Activated CD4-positive, CD25-positive, alpha-beta regulatory T cell treated with anti-CD3 and anti-CD28 coated beads, Interleukin-2, amount 50 U/mL, for 72 hours (primary cell): ENCODE measurements at regions not wholly inside any gene's neighbourhood (a gene's known extent, or its start where the extent isn't known, plus 50 kb on each side); places are given as distances from the start of the nearest gene placed in this dataset.

Experiments
- DNase-seq: peaks from one replicate; pipeline ENCODE4 v3.0.0; 2021

DNA sequence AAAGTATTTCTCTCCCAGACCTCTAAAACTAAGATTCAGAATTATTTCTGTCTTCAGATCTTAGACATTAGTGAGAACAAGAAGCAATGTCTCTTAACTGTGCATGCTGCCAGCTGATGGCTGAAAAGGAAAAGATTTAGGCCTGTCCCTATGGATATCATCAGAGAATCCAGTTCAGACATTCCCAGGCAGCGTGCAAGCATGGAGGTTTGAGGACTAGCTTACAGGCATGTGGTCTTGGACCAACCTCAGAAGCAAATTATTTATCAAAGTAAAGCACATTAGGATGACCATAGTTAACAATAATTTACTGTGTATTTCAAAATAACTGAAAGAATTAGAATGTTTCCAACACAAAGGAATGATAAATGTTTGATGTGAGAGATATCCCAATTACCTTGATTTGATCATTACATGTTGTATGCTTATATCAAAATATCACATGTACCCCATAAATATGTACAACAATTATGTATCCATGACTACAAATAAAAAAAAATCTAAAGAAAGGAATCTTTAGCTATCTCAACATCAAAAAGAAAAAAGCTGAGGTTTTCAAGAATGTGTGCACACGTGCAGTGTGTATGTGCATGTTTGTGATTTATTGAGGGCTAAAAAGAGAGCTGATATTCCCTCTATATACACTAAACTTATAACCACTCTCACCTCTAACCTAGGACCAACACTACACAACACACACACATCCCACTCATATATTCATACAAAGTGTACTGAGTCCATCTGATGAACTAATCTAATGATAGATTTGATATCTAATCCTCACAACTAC, 108.9 kb upstream of the THBS1 start:
- DNase-seq = no peak

DNA sequence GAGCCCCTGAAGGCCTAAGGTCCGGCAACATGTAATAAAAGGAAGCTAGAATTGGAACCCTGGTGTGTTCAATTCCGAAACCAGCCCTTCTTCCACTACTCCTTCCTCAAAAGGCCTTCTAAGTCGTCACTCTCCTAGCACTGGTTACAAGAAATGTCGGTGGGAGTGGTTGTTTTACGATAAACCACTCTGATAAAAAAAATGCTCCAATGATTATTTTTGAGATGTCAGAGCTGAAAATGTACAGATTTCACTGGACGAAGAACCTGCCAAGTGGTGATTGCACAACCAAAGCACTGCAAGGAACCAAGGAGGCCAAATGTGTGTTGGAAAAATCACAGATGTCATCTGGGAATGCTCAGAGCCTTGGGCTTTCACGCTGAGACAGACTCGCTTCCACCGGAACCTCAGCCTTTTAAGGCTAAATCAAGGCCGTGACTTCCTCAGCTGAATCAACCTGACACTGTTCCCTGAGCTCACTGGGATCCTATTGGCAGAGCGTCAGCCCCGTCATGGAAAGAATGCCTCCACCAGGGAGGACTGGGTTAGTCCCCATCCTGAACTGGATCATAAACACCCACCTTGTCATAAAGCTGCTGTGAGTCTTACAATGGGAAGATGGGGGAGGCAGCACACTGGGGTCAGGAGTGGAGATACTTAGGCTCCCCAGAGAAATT, 108.1 kb upstream of the THBS1 start:
- no peak for DNase-seq

DNA sequence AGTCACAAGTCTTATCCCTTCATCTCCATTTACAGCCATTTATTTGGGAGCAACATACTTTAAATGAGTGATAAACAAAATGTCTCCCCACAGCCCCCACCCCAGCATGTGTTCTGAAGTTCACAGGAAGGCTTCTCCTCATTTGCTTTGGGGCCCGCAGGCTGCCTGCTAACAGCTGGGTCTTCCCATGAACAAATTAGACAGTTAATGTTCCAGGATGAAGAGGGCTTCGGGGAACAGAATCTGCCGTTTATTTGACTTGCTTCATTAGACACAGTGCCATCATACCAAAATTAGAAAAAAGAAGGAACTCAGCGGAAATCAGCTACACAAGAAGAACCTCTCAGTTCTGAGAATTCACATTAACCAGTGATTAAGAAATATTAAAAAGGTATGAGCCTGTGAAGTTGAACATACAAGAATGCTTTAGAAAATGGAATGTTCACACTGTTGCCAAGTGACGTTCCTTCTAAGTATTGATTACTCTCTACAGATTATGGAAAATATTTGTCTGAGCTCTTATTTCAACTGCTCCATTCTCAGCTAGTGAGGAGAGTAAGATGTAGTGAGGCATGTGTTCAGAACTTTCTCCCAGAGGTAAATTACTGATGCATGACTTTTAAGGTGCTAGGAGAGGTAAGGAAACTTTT, 107.5 kb upstream of the THBS1 start:
- DNase-seq = no peak

DNA sequence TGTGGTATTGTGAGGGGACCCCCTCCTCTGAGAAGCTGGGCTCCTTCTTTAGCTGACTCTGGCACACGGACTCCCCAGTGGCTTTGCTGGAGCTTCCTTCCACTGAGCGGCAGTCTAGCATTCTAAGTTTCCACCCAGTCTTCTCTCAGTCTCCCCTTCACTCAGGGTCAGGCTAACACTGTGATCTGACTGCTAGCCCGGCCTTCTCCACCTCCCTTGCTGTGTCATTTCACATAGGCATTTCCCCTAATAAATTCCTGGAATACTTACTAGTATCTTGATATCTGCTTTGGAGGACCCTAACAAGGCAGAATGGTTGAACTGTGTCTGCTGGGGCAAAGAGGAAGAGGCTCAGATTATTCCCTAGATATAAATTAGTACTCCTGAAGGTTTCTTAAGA, 106.2 kb upstream of the THBS1 start:
- DNase-seq = no peak

DNA sequence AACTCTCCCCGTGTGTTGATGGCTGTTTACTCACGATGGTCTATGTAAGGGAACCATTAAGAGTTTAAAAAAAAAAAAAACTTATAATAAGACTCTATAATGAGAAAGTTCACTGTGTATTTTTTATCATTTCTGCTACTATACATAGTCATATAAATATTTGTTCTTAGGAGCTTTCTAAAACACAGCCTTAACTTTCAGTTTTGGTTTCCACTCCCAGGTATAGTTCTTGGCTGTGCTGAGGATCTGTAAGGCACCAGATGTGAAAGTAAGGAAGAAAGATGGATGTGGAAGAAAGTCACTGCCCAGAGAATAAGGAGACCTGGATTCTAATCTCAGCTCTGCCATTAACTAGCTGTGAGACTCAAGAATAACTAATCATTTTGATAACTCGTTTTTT, 101.9 kb upstream of the THBS1 start:
- no peak for DNase-seq

DNA sequence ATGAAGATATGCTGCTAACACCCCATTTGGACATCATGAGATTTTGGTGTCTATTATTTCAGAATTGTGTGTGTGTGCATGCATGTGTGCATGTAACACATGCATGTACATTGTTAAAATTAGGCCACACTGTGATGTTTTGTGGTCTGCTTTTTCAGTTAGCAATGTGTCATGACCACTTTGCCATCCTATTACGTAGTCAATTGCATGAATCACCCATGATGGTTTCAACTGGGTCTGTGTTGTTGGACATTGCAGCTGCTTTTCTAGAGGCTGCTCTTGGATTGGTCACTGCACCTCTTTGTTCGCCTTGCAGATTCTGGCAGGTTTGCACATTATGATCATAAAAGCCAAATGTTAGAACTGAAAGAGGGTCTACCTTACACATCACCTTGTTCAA, 101.0 kb upstream of the THBS1 start:
- no peak for DNase-seq

DNA sequence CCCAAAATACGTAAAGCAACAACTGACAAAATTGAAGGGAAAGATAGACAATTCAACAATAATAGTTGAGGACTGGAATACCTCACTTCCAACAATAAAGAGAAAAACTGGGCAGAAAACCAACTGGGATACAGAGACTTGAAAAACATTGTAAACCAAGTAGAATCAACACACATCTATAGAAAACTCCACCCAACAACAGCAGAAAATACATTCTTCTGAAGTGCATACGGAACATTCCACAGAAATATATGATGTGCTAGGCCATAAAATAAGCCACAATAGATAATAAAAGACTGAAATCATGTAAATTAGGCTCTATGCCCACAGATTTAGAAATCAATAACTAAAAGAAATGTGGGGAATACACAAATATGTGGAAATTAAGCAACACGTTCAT, 98.4 kb upstream of the THBS1 start:
- no peak for DNase-seq

DNA sequence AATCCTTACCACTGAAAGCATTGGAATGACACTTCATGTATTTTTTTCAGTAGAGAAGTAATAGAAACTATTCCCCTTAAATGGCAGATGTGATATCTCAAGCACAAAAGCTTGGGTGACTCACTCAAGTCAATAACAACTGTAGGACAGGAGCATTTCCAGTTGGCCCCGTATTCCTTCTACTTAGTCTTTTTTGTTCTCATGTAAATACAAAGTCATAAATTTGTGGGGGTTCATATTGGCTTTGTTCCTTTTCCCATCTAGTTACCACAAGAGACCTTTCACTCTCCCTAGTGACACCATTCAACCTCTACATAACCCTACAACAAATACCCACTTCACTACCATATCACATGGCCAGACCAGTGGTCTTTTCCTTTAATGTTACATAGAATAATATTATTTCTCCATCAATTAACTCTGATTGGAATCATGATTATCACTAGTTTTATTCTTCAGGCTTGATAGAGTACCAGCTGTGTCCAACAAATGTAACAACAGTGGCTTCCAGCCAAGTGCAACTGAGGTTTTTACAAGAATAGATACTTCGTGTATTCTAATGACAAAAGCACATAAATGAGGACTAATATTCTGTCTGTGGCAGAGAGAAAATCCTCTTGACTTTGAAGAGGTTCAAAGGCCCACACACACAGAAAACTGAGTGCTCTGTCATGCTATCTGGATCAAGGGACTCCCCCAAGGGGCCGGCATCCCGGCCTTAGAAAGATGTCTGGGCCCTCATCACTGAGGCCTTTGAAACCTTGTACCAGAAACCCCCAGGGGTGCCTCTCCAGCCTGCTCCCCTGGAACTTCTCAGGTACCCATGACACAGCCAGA, 94.0 kb upstream of the THBS1 start:
- no peak for DNase-seq

DNA sequence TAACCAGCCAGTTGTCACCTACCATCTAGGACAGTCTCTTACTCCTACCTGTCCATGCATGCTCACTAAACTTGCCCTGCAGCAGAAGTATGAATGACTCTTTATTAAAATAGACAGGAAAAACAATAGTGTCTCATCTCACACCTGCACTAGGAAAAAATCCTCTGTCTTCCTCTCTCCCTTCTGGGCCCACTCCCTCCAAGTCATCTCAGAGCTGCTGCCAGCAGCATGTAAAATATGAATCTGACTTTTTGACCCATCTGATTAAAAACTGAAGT, 93.5 kb upstream of the THBS1 start:
- no peak for DNase-seq

DNA sequence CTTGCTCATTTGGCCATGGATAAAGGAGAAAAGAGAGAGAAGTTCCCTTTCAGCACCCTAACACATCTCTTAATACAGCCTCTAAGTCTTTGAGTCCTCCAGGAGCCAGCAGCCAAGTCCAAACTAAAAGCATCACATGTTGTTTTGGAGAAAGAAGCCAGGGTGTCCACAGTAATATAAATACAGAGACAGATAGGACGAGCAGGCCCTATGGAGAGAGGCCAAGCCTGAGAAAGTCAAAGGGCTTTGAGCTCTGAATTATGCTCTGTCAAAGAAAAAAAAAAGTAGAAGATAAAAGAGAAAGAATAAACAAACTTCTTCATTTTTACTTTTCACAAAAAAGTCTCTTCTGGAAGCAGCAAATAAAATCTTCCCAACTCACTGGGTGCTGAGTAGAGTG, 92.4 kb upstream of the THBS1 start:
- no peak for DNase-seq

DNA sequence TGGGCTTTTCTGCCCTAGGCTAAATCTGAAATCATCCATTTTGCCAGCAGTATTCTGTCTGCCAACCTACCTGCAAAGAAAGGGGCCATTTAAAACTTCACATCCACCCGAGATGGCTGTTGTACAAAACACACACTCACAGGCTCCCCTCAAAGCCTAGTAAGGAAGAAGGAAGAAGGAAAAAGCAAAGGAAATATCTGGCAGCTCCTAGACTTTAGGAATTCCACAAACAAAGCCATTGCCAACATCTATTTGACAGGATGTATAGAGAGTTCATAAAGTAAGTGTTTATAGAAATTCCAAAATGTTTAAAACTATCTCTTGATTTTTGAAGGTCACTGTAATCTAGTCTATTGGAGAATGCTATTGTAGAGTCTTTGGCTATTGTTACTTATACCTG, 91.9 kb upstream of the THBS1 start:
- DNase-seq = no peak

DNA sequence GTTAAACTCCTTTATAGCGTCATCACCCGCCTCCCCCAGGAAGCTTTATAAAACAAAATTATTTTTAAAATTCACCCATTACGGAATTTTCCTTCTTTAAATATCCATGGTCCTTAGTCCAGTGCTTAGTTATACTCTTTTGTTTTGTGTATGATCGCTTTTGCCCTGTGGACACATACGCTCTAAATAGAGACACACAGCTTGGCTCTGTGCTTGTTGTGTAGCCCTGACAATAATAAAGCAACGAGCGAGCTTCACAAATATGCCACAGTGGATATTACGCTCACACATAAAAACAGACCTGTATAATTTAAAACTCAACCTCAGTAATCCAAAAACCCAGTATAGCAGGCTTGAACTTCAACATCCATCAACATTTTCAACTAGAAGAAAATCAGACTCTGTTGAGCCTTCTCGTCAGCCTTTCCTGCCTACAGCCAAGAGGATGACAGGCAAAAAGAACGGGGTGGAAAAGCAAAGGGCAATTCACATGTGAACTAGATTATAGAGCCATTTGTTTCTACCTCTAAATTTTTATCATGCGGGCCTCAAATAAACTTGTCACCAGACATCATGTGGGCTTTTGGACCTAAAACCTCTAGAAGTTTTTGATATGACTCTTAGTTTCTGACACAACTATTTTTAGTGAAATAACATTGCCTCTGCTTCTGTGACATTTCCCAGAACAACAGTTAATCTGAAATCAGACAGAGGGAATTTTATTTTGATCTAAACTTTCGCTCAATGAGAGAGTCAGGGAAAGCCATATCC, 89.6 kb upstream of the THBS1 start:
- DNase-seq = no peak

DNA sequence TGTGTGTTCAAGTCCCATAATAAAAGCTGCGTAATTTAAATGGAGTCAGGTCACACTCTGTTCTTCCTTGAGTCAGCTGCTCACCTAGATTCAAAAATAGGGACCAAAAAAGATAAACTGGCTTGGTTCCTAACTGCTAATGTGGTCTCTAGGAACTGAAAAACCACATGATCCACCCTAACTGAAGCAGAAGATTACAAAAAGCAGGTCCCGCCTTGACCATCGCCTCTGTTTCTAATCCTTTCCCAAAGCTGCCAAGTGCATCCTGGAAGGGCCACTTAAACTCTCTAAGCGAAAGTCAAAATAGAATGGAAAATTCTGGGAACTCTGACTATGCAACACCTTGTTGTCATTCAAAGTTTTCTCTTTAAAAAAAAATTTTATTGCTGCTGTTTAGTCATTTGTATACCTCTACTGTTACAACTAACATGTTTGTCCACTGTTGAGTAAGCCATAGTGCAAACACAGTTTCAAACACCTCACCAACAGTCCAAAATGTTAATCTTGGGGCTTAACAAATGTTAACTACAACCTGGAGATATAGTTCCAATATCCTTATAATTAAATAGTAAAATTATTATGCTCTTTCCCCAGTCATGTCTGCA, 88.9 kb upstream of the THBS1 start:
- DNase-seq = no peak

DNA sequence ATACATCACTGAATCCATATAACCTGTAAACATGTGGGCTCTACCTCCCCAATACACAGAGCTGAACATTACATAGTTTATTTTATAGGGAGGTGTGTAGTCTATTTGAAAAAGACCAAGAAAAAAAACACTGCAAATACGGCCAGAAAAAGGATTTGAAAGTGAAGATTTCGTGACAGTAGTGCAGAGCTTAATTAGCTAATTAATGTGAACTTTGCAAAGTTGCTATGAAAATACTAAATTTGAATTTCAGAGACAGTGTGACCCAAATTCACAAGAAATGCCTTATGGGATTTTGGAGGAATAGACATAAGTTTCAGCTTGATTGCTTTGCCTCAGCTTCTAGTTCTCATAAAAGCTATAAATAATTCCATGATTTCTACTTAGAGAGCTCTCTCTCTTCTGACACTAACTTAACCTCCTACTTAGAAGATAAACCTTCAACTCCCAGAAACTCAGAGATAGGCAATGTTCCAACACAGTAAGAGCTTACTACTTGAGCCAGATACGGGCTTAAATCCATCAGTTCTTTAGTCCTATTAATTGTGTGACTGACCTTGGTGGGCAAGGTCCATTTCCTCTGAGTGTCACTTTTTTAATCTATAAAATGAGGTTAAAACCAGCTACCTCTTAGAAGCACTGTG, 87.3 kb upstream of the THBS1 start:
- no peak for DNase-seq

DNA sequence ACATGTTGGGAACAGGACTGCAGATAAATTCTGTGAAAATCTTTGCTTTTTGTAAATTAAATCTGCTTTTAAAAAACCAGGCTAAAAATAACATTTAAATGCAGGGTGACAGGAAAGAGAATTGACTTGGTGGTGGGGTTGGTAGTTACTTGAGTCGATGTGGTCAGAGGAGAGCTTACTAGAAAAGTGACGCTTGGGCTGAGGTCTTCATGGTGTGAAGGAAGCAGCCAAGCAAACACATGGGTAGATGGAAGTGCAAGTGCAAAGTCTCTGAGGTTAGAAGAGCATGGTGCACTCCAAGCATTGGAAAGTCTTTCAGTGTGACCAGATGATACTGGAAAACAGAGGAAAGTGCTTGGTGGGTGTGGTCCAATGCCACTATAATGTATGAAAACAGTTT, 86.4 kb upstream of the THBS1 start:
- no peak for DNase-seq

DNA sequence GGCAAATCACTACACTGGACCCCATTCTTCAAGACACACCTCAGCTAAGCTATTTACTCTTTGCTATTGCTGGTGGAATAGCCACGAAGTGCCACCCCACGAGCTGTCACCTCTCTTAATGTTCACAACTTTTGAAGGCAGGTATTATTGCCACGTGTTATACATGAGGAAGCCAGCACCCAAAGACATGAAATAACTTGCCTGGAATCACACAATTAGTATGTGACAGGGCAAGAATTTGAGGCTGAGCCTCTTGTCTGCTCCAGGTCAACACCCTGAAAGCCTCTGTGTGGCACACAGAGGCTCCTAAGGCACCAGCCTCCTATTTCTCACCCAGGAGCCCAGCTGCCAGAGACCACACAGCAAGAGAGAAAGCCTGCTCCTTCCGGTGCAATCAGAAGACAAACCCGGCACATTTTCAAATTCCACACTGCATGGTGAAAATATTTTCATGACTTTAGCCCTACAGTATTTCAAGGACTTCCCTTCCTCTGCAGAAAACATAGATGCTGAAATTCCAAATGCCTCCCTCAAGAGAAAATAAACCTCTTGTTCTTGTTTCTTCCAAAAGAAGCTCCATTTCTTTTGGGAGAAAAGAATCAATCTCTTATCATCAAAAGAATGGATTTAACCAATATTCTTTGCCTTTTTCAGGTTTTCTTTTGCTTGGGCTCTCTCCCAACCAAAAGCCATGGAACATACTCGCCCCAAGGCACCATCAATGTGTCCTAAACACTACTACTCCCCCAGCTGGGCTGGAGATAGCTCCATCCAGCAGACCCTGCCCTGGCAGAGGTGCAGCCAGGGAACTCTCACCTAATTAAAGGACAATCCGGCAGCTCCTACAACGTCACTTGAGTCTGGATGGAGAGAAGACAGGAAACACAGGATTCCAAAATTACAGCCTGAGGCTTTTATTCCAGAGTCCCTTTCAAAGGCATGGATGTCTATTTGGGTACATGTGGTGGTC, 84.7 kb upstream of the THBS1 start:
- DNase-seq = no peak

DNA sequence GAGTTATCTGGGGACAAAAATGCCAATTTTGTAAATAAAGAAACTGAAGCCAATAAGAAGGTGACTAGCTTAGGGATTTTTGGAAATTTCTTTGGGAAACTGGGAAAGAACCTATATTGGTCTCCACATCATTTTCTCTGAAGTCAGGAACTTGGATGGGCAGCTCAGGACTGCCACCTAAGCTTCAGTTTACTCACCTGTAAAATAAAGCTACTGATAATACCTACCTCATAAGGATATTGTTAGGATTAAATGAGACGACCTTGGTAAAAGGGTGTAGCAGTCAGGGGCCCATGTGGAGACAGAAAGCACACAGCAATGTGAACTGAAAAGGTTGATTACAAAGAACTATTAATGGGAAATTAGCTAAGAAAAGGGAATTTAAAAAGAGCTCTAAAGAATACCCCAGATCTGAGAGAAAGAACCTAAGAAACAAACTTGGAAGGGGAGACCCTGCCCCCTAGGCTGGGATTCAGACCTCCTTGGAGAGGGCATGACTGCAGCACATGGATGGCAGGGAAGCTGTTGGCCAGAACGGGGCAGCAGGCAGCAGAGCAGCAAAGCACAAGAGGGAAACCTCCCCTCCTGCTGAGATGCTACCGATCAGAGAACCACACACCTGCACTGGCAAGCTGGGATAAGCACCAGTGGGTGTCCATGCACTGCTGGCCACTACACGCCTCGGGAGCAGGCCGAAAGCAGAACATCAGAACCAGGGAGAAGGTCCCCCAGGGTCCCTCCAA, 83.7 kb upstream of the THBS1 start:
- DNase-seq = no peak

DNA sequence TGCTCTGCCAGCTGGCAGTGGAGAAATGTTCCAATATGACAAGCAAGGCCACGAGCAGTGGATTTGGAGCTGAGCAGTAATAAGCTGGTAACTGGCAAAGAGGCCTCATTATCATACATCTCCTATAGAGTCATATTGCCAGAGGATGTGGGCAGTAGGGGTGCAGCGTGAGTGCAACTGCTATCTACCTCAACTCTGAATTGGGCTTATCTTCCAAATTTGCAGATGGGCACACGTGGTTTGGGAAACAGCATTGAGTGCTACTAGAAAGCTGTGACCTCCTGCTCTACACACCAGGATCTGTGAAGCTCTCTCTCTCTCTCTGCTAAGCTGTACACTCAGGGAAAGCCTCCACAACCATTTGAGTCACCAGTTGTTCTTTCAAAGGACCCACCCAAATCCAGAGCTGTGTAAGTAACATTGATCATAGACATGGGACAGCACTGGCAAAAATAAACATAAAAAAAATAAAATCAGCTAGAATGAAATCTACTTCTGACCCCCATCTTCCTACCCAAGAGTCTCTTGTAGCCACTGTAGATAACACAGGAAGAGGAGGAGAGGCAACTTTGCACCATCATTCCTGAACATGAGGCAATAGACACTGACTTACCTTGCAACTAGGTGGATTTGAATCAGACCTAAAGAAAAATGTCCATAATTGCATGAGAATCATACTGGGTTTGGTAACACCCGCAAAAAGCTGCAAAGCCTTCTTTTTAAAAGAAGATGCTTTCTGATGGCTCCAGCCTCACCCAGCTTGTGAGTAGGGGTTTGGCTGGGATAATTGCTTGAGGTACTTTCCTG, 82.9 kb upstream of the THBS1 start:
- no peak for DNase-seq

DNA sequence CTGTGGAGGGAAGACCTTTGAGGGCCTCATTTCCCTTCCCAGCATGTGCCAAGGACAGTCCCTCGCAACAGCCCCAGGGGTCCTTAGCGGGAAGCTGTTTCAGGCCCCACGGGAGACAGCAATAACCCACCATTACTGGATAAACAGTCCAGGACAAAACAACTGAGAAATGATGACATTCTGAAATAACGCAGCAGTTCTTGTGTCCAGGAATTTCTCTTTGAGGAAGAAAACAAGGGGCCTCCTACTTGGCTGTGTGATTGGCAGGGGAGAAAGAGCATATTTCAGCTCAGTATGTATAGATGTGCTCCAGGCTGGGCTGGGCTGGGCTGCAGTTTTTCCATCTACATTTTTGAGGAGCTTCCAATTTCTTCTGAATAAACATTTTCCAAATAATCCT, 82.2 kb upstream of the THBS1 start:
- DNase-seq = no peak
